Upper lobe of left lung (tissue), 4 donors: ENCODE measurements at regions not wholly inside any gene's neighbourhood (a gene's known extent, or its start where the extent isn't known, plus 50 kb on each side); places are given as distances from the start of the nearest gene placed in this dataset.

Experiments used
- POLR2A ChIP-seq, 4 donors: fragments of 450-650 bp; IDR thresholded peaks; one replicate each; pipeline ENCODE4 v1.5.1; 2016 to 2017; ENCODE audit warnings: antibody characterized with exemption in 4 of 4, mild to moderate bottlenecking in 2 of 4
- POLR2AphosphoS5 ChIP-seq, 2 donors: sonication (generic); formaldehyde crosslinking; IDR thresholded peaks; one replicate each; pipeline ENCODE4 v1.5.1; 2017; ENCODE audit warnings: antibody characterized with exemption in 2 of 2
- TF ChIP-seq, protein P1 (sequence below), 6 experiments: fragments of 450-650 bp in 4 of 6; fragments of 200-600 bp in 2 of 6; sonication (generic) in 2 of 6; IDR thresholded peaks; one replicate each; pipeline ENCODE4 v1.5.1; 2016 to 2019; ENCODE audit warnings: antibody characterized with exemption in 6 of 6

GRCh38 chr6:125596020-125596419, 153.4 kb upstream of the HEY2 start:
- TF ChIP-seq POLR2AphosphoS5 (IDR thresholded peaks at IDR 0.05): no peak
- TF ChIP-seq, protein P1, sequence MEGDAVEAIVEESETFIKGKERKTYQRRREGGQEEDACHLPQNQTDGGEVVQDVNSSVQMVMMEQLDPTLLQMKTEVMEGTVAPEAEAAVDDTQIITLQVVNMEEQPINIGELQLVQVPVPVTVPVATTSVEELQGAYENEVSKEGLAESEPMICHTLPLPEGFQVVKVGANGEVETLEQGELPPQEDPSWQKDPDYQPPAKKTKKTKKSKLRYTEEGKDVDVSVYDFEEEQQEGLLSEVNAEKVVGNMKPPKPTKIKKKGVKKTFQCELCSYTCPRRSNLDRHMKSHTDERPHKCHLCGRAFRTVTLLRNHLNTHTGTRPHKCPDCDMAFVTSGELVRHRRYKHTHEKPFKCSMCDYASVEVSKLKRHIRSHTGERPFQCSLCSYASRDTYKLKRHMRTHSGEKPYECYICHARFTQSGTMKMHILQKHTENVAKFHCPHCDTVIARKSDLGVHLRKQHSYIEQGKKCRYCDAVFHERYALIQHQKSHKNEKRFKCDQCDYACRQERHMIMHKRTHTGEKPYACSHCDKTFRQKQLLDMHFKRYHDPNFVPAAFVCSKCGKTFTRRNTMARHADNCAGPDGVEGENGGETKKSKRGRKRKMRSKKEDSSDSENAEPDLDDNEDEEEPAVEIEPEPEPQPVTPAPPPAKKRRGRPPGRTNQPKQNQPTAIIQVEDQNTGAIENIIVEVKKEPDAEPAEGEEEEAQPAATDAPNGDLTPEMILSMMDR (IDR thresholded peaks at IDR 0.05): no peak
- no peak for TF ChIP-seq POLR2A (IDR thresholded peaks at IDR 0.05)
